GM12878 (cell line): ENCODE measurements at regions not wholly inside any gene's neighbourhood (a gene's known extent, or its start where the extent isn't known, plus 50 kb on each side); places are given as distances from the start of the nearest gene placed in this dataset.

Experiments used
- ATAC-seq: fragments of 200-7000 bp; cut with Tn5 transposase; 3 replicates; pipeline ENCODE4 v1.9.1; 2020; ENCODE audit warnings: mild to moderate bottlenecking, moderate library complexity
- BruUV-seq: library from RNA; stranded (reverse); fragments of 400-500 nt; replicated peaks from 2 replicates; lab custom pipeline; 2021; lab: Mats Ljungman, UMichigan
- CTCF ChIA-PET: fragments of 300-600 bp; sonication (Branson Sonifier 250); formaldehyde crosslinking; extraction: SDS; loops from one replicate; lab custom pipeline; 2021; ENCODE audit warnings: inconsistent platforms; lab: Yijun Ruan, JAX
- POLR2A ChIA-PET: fragments of 350-600 bp; formaldehyde crosslinking; extraction: SDS; loops from one replicate; lab custom pipeline; 2021; ENCODE audit warnings: inconsistent platforms; lab: Charles Lee
- RAD21 ChIA-PET: fragments of 300-600 bp; sonication (Branson Sonifier 250); formaldehyde crosslinking; loops from one replicate; lab custom pipeline; 2023; ENCODE audit warnings: antibody characterized with exemption; ENCODE audit not compliant: unreplicated experiment; lab: Charles Lee
- SMC1A ChIA-PET: fragments of 300-600 bp; sonication (Branson Sonifier 250); formaldehyde crosslinking; loops from one replicate; lab custom pipeline; 2023; ENCODE audit not compliant: unreplicated experiment, uncharacterized antibody; lab: Charles Lee
- DNase-seq: peaks from one replicate; pipeline ENCODE4 v3.0.0-alpha.2; 2011; ENCODE audit warnings: low read depth, low spot score
- FAIRE-seq: peaks from 3 replicates; lab custom pipeline; 2011; peaks lifted over from hg19 to GRCh38; lab: Jason Lieb, UNC
- H2AFZ ChIP-seq: 2 replicates; pipeline ENCODE4 v1.6.0; 2011; ENCODE audit warnings: low read depth, low read length, control low read depth; ENCODE audit not compliant: control insufficient read depth
- H3K27ac ChIP-seq: 2 replicates; pipeline ENCODE4 v1.5.1; 2011; ENCODE audit warnings: control low read depth; ENCODE audit not compliant: control insufficient read depth, insufficient read depth
- H3K27me3 ChIP-seq, 2 experiments: replicated peaks in 1 of 2; 2 replicates each; pipeline versions ENCODE4 v1.6.0 to v1.6.1; 2011; ENCODE audit warnings: low read length in 1 of 2; ENCODE audit not compliant: control insufficient read depth in 2 of 2, insufficient read depth in 2 of 2
- H3K36me3 ChIP-seq, 2 experiments: 2 replicates each; pipeline ENCODE4 v1.5.1; 2011; ENCODE audit warnings: low read length in 1 of 2; ENCODE audit not compliant: control insufficient read depth in 2 of 2, insufficient read depth in 2 of 2
- H3K4me1 ChIP-seq: 2 replicates; pipeline ENCODE4 v1.6.1; 2011; ENCODE audit warnings: mild to moderate bottlenecking, low read length, moderate library complexity, mixed read lengths; ENCODE audit not compliant: control insufficient read depth, insufficient read depth
- H3K4me2 ChIP-seq: 2 replicates; pipeline ENCODE4 v1.6.0; 2011; ENCODE audit warnings: control low read depth; ENCODE audit not compliant: control insufficient read depth, insufficient read depth
- H3K4me3 ChIP-seq: fragments of 200-600 bp; sonication (generic); 2 replicates; pipeline ENCODE4 v1.5.1; 2016
- H3K79me2 ChIP-seq: 2 replicates; pipeline ENCODE4 v1.6.0; 2011; ENCODE audit warnings: low read length; ENCODE audit not compliant: control insufficient read depth, insufficient read depth
- H3K9ac ChIP-seq: 2 replicates; pipeline ENCODE4 v1.8.0; 2011; ENCODE audit warnings: low read length, control low read depth, mixed read lengths; ENCODE audit not compliant: control insufficient read depth, insufficient read depth
- H3K9me3 ChIP-seq: replicated peaks from 3 replicates; pipeline ENCODE4 v1.5.1; 2011; ENCODE audit warnings: mild to moderate bottlenecking, low read length; ENCODE audit not compliant: control insufficient read depth, insufficient read depth
- H4K20me1 ChIP-seq: 2 replicates; pipeline ENCODE4 v1.6.0; 2011; ENCODE audit not compliant: control insufficient read depth, insufficient read depth
- ESRRA ChIP-seq: IDR thresholded peaks from 2 replicates; pipeline ENCODE4 v1.6.1; 2012; ENCODE audit warnings: mild to moderate bottlenecking, low read length, improper control_type of control experiment
- HSF1 ChIP-seq: fragments of 150-350 bp; IDR thresholded peaks from 2 replicates; pipeline ENCODE4 v1.6.1; 2014; ENCODE audit warnings: mild to moderate bottlenecking, low read depth, low read length
- KDM1A ChIP-seq: fragments of 200-600 bp; sonication (generic); IDR thresholded peaks from 2 replicates; pipeline ENCODE4 v1.6.1; 2016; ENCODE audit warnings: borderline replicate concordance
- MEF2A ChIP-seq: IDR thresholded peaks from 2 replicates; pipeline ENCODE4 v1.6.1; 2011; ENCODE audit warnings: low read depth, mild to moderate bottlenecking, low read length, moderate library complexity; ENCODE audit not compliant: insufficient read depth
- PKNOX1 ChIP-seq: fragments of 450-650 bp; IDR thresholded peaks from 2 replicates; pipeline ENCODE4 v1.6.1; 2016; ENCODE audit warnings: mild to moderate bottlenecking
- SKIL ChIP-seq: fragments of 450-650 bp; IDR thresholded peaks from 2 replicates; pipeline ENCODE4 v1.6.1; 2017; ENCODE audit warnings: mild to moderate bottlenecking, low read depth, inconsistent platforms; ENCODE audit not compliant: poor library complexity, severe bottlenecking
- SMARCA5 ChIP-seq: fragments of 450-650 bp; IDR thresholded peaks from 2 replicates; pipeline ENCODE4 v1.6.1; 2017; ENCODE audit warnings: mild to moderate bottlenecking
- SP1 ChIP-seq: IDR thresholded peaks from one replicate; pipeline ENCODE4 v1.6.1; 2011; ENCODE audit warnings: low read depth, low read length
- SPI1 ChIP-seq: IDR thresholded peaks from 2 replicates; pipeline ENCODE4 v1.6.1; 2011; ENCODE audit warnings: low read depth, mild to moderate bottlenecking, low read length, moderate library complexity, borderline replicate concordance; ENCODE audit not compliant: insufficient read depth
- STAT1 ChIP-seq: fragments of 450-650 bp; conservative IDR thresholded peaks from 2 replicates; pipeline ENCODE4 v1.6.1; 2014; ENCODE audit warnings: antibody characterized with exemption, mild to moderate bottlenecking
- TCF7 ChIP-seq: IDR thresholded peaks from 2 replicates; pipeline ENCODE4 v1.6.1; 2014; ENCODE audit warnings: antibody characterized with exemption, borderline replicate concordance
- YY1 ChIP-seq: IDR thresholded peaks from 2 replicates; pipeline ENCODE4 v1.6.1; 2011; ENCODE audit warnings: low read depth, mild to moderate bottlenecking, low read length
- ZNF622 ChIP-seq: fragments of 450-650 bp; IDR thresholded peaks from 2 replicates; pipeline ENCODE4 v1.6.1; 2017; ENCODE audit warnings: mild to moderate bottlenecking, inconsistent platforms
- ZNF687 ChIP-seq: fragments of 450-650 bp; IDR thresholded peaks from 2 replicates; pipeline ENCODE4 v1.6.1; 2017; ENCODE audit warnings: mild to moderate bottlenecking, moderate library complexity
- WGBS: methylation state at CpG from one replicate; pipeline ENCODE4 v1.1.6; 2016; ENCODE audit warnings: low lambda C conversion rate; ENCODE audit not compliant: insufficient replicate concordance, insufficient coverage; ENCODE audit errors: missing lambda C conversion rate; 5-methylcytosine and 5-hydroxymethylcytosine counted together
- in situ Hi-C: fragments of 300-500 bp; cut with MboI; formaldehyde crosslinking; loops from 9 replicates; pipeline ENCODE4 v1.14.3; 2018; ENCODE audit warnings: mixed read lengths
- intact Hi-C: fragments of 100-400 bp; cut with micrococcal nuclease; formaldehyde crosslinking; loops from one replicate; pipeline ENCODE4 v1.14.2; 2022; ENCODE audit not compliant: unreplicated experiment

GRCh38 chr9:78919701-78920100 lies 622.8 kb downstream of the PSAT1 start (continued):
- no peak for TF ChIP-seq TCF7
- no peak for TF ChIP-seq SP1
- no peak for TF ChIP-seq HSF1

- WGBS = 41% methylated on average over 2 of the region's 2 CpGs
- Histone ChIP-seq H3K4me2 (no peak overlapping the region), H2AFZ (no peak overlapping the region), H3K4me3 (no peak overlapping the region), H3K27me3 (no peaks in the 10 kb centered on the region)
- ChIA-PET RAD21 (no interaction called here), POLR2A (no interaction called here)
- no peak for DNase-seq
- no peak for FAIRE-seq
- intact Hi-C loops = no loop called here
- TF ChIP-seq ESRRA = no peak
- no peak for TF ChIP-seq STAT1
- TF ChIP-seq SPI1 = no peak
- TF ChIP-seq SMARCA5 = no peak
- no peak for TF ChIP-seq ZNF622
- TF ChIP-seq PKNOX1 = no peak
- TF ChIP-seq SKIL = no peak
- TF ChIP-seq KDM1A = no peak
- no peak for TF ChIP-seq MEF2A
- no peak for TF ChIP-seq ZNF687
- TF ChIP-seq YY1 = no peak
- TF ChIP-seq, all 136 proteins: peak for 0
- no peak overlapping the region for H3K27ac ChIP-seq
- CTCF ChIA-PET = no interaction called here
- H3K79me2 ChIP-seq = no peaks in the 10 kb centered on the region
- in situ Hi-C loops = no loop called here
- H3K36me3 ChIP-seq = no peaks in the 10 kb centered on the region
- no peak overlapping the region for H3K9ac ChIP-seq
- SMC1A ChIA-PET = no interaction called here
- ATAC-seq = no peak
- H3K9me3 ChIP-seq = no peaks in the 10 kb centered on the region; the same call in 2 of the 3 replicates
- no TSS peak for BruUV-seq
- H4K20me1 ChIP-seq = no peaks in the 10 kb centered on the region
- H3K4me1 ChIP-seq = no peaks in the 10 kb centered on the region
Measured at GRCh38 chr9:78921341-78921740, 624.4 kb downstream of the PSAT1 start.
